Hematopoietic multipotent progenitor cell treated with erythropoietin and hydrocortisone succinate and interleukin-3 and kit ligand, for 8 days (in vitro differentiated cells): ENCODE measurements at regions not wholly inside any gene's neighbourhood (a gene's known extent, or its start where the extent isn't known, plus 50 kb on each side); places are given as distances from the start of the nearest gene placed in this dataset.

Experiments
- DNase-seq: peaks from one replicate; pipeline ENCODE4 v3.0.0-alpha.2; 2015

- no peak for DNase-seq
These were observed 186.1 kb downstream of the MN1 start for GRCh38 chr22:27615408-27615807.

GRCh38 chr22:27616033-27616432 is 185.5 kb downstream of the MN1 start:
- no peak for DNase-seq

- no peak for DNase-seq
These were observed 184.2 kb downstream of the MN1 start for GRCh38 chr22:27617214-27617881.

- DNase-seq, result no peak
These were observed 181.0 kb downstream of the MN1 start for GRCh38 chr22:27620367-27621154.

- DNase-seq, result no peak
These were observed 180.0 kb downstream of the MN1 start for GRCh38 chr22:27621486-27622070.

GRCh38 chr22:27624042-27624441 is 177.5 kb downstream of the MN1 start:
- DNase-seq, result no peak

- DNase-seq, result no peak
These were observed 176.9 kb downstream of the MN1 start for GRCh38 chr22:27624705-27625104.

- DNase-seq, result no peak
These were observed 175.5 kb downstream of the MN1 start for GRCh38 chr22:27625769-27626674.

GRCh38 chr22:27626675-27627443 is 174.7 kb downstream of the MN1 start:
- no peak for DNase-seq

- no peak for DNase-seq
These were observed 174.1 kb downstream of the MN1 start for GRCh38 chr22:27627444-27627833.

GRCh38 chr22:27627901-27628300 is 173.7 kb downstream of the MN1 start:
- no peak for DNase-seq

GRCh38 chr22:27628341-27628740 is 173.2 kb downstream of the MN1 start:
- DNase-seq, result no peak

- DNase-seq, result no peak
These were observed 172.5 kb downstream of the MN1 start for GRCh38 chr22:27628891-27629631.

GRCh38 chr22:27629908-27630673 is 171.5 kb downstream of the MN1 start:
- no peak for DNase-seq

- no peak for DNase-seq
These were observed 170.8 kb downstream of the MN1 start for GRCh38 chr22:27630754-27631153.

GRCh38 chr22:27631641-27632040 is 169.9 kb downstream of the MN1 start:
- no peak for DNase-seq

GRCh38 chr22:27632451-27633295 is 168.9 kb downstream of the MN1 start:
- DNase-seq, result no peak

GRCh38 chr22:27633296-27633871 is 168.2 kb downstream of the MN1 start:
- DNase-seq, result no peak

GRCh38 chr22:27634043-27634740 is 167.4 kb downstream of the MN1 start:
- no peak for DNase-seq
